Activated CD4-positive, alpha-beta memory T cell treated with anti-CD3 and anti-CD28 coated beads for 36 hours (primary cell): ENCODE measurements at regions not wholly inside any gene's neighbourhood (a gene's known extent, or its start where the extent isn't known, plus 50 kb on each side); places are given as distances from the start of the nearest gene placed in this dataset.
"Not testable (repeated sequence)": the region's sequence is repeated elsewhere in the genome, so short reads cannot be mapped to it uniquely, and the experiment has no call there.

Experiments
- CTCF ChIA-PET: fragments of 350-600 bp; sonication (Branson Sonifier 250); formaldehyde crosslinking; loops from one replicate; lab custom pipeline; 2021; ENCODE audit warnings: antibody characterized with exemption, inconsistent platforms; lab: Charles Lee
- POLR2A ChIA-PET: fragments of 350-600 bp; sonication (Branson Sonifier 250); formaldehyde crosslinking; loops from one replicate; lab custom pipeline; 2021; ENCODE audit warnings: antibody characterized with exemption; lab: Charles Lee
- DNase-seq: peaks from one replicate; pipeline ENCODE4 v3.0.0-alpha.2; 2020
- H3K27ac Mint-ChIP-seq: one replicate; pipeline ENCODE4 v1.8.0; 2021; ENCODE audit warnings: mixed read lengths
- H3K27me3 Mint-ChIP-seq: one replicate; pipeline ENCODE4 v1.8.0; 2021; ENCODE audit warnings: mixed read lengths
- H3K36me3 Mint-ChIP-seq: one replicate; pipeline ENCODE4 v1.8.0; 2021; ENCODE audit warnings: mixed read lengths
- H3K4me1 Mint-ChIP-seq: one replicate; pipeline ENCODE4 v1.8.0; 2021; ENCODE audit warnings: low read depth, mixed read lengths
- H3K4me3 Mint-ChIP-seq: one replicate; pipeline ENCODE4 v1.8.0; 2021; ENCODE audit warnings: mild to moderate bottlenecking, mixed read lengths
- H3K9me3 Mint-ChIP-seq: one replicate; pipeline ENCODE4 v1.8.0; 2021; ENCODE audit warnings: mixed read lengths
- intact Hi-C: fragments of 100-400 bp; cut with micrococcal nuclease; formaldehyde crosslinking; loops from one replicate; pipeline ENCODE4 v1.15.1; 2023

DNA sequence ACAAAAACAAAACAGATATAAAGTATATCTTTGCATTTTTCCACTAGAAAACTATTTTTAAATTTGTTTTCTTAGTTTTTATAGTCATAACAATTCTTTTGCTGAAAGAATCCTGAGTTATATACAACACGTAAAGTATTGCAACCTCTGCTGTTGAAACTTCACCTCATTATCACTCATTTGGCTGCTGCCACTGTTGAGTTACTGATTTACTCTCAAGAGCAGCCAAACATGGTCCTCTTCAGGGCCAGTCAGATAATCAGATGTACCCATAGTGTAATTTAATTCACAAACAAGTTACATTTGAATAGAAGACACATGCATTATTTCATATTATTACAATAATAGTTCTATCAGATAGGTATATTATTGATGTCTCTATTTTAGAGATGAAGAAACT lies 235.6 kb downstream of the UBE2NL start:
- POLR2A ChIA-PET, H3K9me3 Mint-ChIP-seq, H3K27ac Mint-ChIP-seq, H3K27me3 Mint-ChIP-seq, H3K4me1 Mint-ChIP-seq, DNase-seq, intact Hi-C loops, CTCF ChIA-PET, H3K36me3 Mint-ChIP-seq, H3K4me3 Mint-ChIP-seq: not testable (repeated sequence)

DNA sequence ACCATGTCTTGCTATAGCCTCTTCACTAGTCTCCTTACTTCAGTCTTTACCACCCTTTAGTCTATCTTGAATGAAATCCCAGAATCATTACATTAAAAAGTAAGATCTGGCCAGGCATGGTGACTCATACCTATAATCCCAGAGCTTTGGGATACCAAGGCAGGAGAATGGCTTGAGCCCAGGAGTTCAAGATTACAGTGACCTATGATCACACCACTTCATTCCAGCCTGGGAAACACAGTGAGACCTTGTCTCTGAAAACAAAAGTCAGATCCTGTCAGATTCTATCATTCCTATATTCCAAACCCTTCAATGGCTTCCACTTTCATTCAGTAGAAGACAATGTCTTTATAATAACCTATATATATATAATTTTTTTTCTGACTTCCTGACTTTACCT lies 237.7 kb downstream of the UBE2NL start:
- H3K9me3 Mint-ChIP-seq, H3K27ac Mint-ChIP-seq, intact Hi-C loops, POLR2A ChIA-PET, H3K4me1 Mint-ChIP-seq, CTCF ChIA-PET, DNase-seq, H3K4me3 Mint-ChIP-seq, H3K36me3 Mint-ChIP-seq, H3K27me3 Mint-ChIP-seq: not testable (repeated sequence)

DNA sequence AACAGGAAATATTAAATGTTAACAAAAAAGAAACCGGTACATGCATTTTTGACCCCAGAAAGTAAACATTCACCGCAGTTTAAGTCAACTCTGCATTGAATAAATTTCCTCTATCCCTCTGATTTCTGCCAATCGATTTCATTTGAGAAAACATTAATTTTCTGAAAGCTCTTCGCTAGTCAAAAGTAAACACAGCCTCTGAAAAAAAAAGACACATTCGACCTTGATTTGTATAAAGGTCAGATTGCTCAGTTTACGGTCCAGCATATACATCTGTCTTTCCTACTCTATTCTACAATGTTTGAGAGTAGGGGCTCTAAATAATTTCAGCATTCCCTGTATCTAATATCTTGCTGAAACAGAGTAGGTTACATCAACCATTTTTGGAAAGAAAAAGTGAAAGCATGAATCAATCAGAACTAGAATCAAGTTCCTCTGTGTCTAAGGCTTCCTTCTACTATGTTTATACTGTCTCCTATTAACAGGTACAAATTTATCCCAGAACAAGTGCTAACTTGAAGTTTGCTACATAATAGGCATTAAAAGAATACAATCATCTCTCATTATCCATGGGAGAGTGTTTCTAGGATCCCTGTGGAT lies 243.8 kb downstream of the UBE2NL start:
- H3K27me3 Mint-ChIP-seq, POLR2A ChIA-PET, intact Hi-C loops, H3K9me3 Mint-ChIP-seq, DNase-seq, CTCF ChIA-PET, H3K36me3 Mint-ChIP-seq, H3K4me1 Mint-ChIP-seq, H3K4me3 Mint-ChIP-seq, H3K27ac Mint-ChIP-seq: not testable (repeated sequence)

DNA sequence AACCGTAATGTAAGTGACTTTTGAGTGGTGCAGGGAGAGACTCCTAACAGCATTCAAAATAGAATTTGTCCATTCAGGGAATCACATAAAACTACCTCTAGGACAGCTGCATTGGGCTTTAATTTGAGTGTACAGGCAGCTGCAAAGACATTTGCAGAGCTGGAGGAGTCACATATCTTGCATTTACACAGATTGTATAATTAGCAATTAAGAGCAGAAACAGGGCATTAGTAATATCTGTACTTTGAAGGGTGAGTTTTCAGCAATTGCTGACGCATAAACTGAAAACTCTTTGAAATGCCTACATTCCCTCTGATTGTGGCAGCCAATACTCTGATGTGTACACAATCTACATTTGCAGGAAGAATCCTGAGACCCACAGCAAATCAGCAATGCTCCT lies 245.6 kb downstream of the UBE2NL start:
- H3K27ac Mint-ChIP-seq, intact Hi-C loops, H3K4me3 Mint-ChIP-seq, H3K9me3 Mint-ChIP-seq, DNase-seq, H3K36me3 Mint-ChIP-seq, H3K27me3 Mint-ChIP-seq, H3K4me1 Mint-ChIP-seq, CTCF ChIA-PET, POLR2A ChIA-PET: not testable (repeated sequence)

DNA sequence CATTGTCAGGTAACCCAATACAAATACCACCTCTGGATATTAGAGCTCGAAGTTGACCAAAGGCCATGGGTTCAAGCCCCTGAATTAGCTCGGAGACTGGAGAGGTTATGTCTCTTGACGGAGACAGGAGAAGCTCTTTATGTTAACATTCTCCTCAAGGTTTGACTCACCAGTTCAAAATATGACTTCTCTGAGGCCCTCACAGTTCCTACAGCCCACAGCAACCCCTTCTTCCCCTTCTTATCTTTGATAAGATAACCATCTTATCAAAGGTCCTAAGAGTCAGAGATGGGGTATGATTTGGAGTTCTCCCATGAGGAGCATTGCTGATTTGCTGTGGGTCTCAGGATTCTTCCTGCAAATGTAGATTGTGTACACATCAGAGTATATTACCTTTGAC lies 246.6 kb downstream of the UBE2NL start:
- H3K36me3 Mint-ChIP-seq, intact Hi-C loops, H3K27ac Mint-ChIP-seq, H3K4me3 Mint-ChIP-seq, H3K4me1 Mint-ChIP-seq, H3K9me3 Mint-ChIP-seq, POLR2A ChIA-PET, CTCF ChIA-PET, H3K27me3 Mint-ChIP-seq, DNase-seq: not testable (repeated sequence)

DNA sequence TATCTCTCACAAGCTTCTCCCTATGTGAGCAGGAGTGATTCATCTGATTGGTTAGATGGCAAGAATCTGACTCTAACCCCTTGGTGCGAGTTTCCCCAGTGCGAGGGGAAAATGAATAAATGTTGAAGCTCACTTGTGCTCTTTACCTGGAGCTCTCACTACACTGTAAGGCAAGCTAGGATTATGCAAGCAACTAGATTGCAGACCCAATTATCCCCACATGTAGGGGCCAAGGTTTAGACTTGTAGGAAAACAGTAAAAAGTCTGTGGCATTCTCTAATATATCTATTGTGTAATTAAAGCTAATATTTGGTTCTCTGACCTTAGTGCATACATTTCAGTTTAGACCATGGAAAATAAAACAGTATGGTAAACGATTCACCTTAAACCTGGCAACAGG lies 247.2 kb downstream of the UBE2NL start:
- CTCF ChIA-PET, POLR2A ChIA-PET, H3K4me1 Mint-ChIP-seq, H3K9me3 Mint-ChIP-seq, H3K4me3 Mint-ChIP-seq, H3K27ac Mint-ChIP-seq, intact Hi-C loops, H3K36me3 Mint-ChIP-seq, H3K27me3 Mint-ChIP-seq, DNase-seq: not testable (repeated sequence)

DNA sequence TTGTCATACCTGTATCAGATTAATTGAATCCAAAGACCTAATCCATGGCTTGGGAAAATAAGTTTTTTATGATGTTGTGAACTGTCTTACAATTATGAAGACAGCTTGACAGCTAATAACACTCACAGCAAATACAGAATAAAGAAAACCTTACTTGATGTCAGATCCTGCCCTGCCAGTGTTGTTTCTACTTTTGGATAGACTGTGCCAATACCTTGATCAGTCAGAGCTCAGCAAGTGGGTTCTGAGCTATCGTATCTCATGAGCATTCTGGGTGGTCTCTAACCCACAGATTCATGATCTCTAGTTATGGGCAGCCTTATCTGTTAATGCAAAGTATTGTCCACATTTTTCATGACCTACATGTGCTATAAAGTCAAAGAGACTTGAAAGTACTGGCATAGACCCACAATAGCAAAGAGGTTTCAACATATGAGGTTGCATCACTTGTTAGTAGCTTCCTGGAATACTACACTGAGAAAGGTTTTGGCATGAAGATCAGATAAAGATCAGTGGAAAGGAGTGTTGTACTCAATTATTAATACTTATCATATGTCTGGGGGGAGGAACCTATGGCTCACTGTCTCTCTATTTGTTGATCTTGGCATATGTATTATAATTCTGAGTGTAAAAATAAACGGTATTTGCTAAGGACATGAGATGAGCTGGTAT lies 250.7 kb downstream of the UBE2NL start:
- H3K36me3 Mint-ChIP-seq, H3K9me3 Mint-ChIP-seq, H3K27ac Mint-ChIP-seq, H3K4me1 Mint-ChIP-seq, H3K4me3 Mint-ChIP-seq, DNase-seq, intact Hi-C loops, POLR2A ChIA-PET, CTCF ChIA-PET, H3K27me3 Mint-ChIP-seq: not testable (repeated sequence)

DNA sequence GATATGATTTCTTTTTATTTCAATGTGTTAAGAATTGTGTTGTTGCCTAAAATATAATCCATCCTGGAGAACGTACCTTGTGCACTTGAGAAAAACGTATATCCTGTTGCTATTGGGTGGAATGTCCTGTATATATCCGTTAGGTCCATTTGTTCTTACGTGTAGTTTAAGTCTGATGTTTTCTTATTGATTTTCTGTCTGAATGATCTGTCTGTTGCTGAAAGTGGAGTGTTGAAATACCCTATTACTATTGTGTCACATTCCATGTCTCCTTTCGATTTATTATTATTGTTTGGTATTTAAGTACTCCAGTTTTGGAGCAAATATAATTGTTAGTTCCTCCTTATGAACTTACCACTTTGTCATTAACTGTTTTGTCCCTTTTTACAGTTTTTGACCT lies 270.6 kb downstream of the UBE2NL start:
- H3K27ac Mint-ChIP-seq, H3K4me1 Mint-ChIP-seq, H3K4me3 Mint-ChIP-seq, H3K9me3 Mint-ChIP-seq, H3K36me3 Mint-ChIP-seq, POLR2A ChIA-PET, intact Hi-C loops, DNase-seq, CTCF ChIA-PET, H3K27me3 Mint-ChIP-seq: not testable (repeated sequence)

DNA sequence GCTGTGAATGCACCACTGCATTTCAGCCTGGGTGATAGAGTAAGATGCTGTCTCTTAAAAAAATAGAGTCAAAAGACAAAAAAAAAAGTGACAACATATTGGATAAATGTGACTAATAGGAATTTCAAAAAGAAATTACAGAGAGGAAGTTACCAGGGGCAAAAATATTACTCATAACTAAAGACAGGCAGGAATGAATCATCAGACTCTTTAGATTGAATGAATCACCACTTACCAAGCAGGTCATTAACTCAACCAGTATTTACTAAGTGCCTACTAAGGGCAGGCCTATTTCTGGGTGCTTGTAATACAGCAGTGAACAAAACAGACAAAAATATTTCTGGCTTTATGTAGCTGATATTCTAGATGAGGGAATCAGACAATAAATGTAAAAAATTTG lies 301.3 kb downstream of the UBE2NL start:
- H3K4me1 Mint-ChIP-seq, H3K36me3 Mint-ChIP-seq, POLR2A ChIA-PET, intact Hi-C loops, H3K4me3 Mint-ChIP-seq, H3K9me3 Mint-ChIP-seq, DNase-seq, CTCF ChIA-PET, H3K27ac Mint-ChIP-seq, H3K27me3 Mint-ChIP-seq: not testable (repeated sequence)

DNA sequence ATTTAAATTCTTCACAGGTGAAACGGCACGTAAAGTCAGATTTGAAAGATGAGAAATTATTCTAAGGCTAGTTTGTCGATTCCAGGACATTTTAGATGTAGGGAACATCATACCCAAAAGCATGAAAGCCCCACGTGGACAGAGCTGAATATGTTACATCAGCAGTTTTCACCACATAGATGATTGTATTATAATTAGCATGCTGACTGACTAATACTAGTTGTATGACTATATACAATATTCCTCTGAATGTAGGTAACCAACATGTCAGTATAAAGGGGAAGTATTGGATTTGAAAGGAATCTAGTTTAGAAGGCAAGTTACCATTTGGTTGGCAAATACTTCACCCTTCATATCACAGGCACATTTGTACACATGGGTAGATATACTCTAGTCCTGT lies 304.6 kb downstream of the UBE2NL start:
- H3K4me1 Mint-ChIP-seq, H3K27me3 Mint-ChIP-seq, intact Hi-C loops, POLR2A ChIA-PET, DNase-seq, H3K9me3 Mint-ChIP-seq, CTCF ChIA-PET, H3K4me3 Mint-ChIP-seq, H3K36me3 Mint-ChIP-seq, H3K27ac Mint-ChIP-seq: not testable (repeated sequence)

DNA sequence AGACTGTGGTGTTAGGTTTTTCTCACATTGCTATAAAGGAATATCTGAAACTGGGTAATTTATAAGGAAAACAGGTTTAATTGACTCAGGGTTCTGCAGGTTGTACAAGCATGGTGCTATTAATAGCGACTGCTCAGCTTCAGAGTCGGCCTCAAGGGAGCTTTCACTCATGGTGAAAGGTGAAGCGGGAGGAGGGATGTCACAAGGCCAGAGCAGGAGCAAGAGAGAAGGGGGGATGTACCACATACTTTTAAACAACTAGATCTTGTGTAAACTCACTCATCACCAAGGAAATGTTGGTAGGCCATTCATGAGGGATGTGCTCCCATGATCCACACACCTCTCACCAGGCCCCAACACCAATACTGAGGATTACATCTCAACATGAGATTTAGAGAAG lies 313.2 kb downstream of the UBE2NL start:
- intact Hi-C loops, H3K36me3 Mint-ChIP-seq, H3K4me3 Mint-ChIP-seq, H3K4me1 Mint-ChIP-seq, H3K27me3 Mint-ChIP-seq, CTCF ChIA-PET, POLR2A ChIA-PET, H3K27ac Mint-ChIP-seq, DNase-seq, H3K9me3 Mint-ChIP-seq: not testable (repeated sequence)

DNA sequence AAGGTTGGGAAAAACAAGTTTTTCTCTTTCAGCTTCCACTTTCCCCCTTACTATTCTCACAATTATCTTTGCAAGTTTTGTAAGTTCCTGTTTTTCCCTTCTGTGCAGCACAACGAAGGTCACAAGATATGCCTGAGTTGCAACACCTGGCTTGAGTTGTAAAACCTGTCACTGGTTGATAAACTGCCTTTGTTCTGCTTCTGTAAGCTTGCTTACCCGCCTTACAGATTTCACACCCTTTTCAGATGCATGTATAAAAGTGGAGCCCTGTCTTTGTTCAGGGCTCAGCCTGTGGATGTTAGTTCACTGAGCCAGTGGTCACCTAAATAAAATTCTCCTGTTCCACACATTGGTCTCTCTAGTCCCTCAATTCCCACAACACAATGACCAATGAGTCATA lies 318.9 kb downstream of the UBE2NL start:
- DNase-seq, H3K36me3 Mint-ChIP-seq, H3K27me3 Mint-ChIP-seq, H3K4me3 Mint-ChIP-seq, POLR2A ChIA-PET, H3K27ac Mint-ChIP-seq, H3K9me3 Mint-ChIP-seq, CTCF ChIA-PET, H3K4me1 Mint-ChIP-seq, intact Hi-C loops: not testable (repeated sequence)

DNA sequence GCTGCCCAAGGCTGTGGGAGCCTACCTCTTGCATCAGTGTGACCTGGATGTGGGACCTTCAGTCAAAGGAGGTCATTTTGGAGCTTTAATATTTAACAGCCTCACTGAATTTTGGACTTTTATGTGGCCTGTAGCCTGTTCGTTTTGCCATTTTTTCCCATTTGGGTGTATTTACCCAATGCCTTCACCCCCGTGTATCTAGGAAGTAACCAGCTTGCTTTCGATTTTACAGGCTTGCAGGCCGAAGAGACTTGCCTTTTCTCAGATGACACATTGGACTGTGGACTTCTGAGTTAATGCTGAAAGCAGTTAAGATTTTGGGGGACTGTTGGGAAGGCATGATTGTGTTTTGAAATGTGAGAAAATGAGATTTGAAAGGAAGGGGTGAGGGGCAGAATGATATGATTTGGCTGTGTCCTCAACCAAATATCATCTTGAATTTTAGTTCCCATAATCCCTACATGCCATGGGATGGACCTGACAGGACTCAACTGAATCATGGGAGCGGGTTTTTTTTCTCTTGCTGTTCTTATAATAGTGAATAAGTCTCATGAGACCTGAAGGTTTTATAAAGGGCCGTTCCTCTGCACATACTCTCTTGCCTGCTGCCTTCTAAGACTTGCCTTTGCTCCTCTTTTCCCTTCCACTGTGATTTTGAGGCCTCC lies 324.6 kb downstream of the UBE2NL start:
- H3K27ac Mint-ChIP-seq, POLR2A ChIA-PET, CTCF ChIA-PET, H3K4me1 Mint-ChIP-seq, H3K9me3 Mint-ChIP-seq, intact Hi-C loops, H3K27me3 Mint-ChIP-seq, H3K4me3 Mint-ChIP-seq, DNase-seq, H3K36me3 Mint-ChIP-seq: not testable (repeated sequence)
